ENCODE measurements at regions not wholly inside any gene's neighbourhood (a gene's known extent, or its start where the extent isn't known, plus 50 kb on each side); places are given as distances from the start of the nearest gene placed in this dataset.
A peak's percentile ranks its signal among the peaks of the same experiment; 100 is the strongest.
"Not testable (repeated sequence)": the region's sequence is repeated elsewhere in the genome, so short reads cannot be mapped to it uniquely, and the experiment has no call there.

GRCh38 chr5:124941051-124942049 lies 194.9 kb upstream of the ZNF608 start:
- intact Hi-C loops (cut with DNase I, micrococcal nuclease), result no loop called here
- no peak for ATAC-seq
- no peak for DNase-seq

DNA sequence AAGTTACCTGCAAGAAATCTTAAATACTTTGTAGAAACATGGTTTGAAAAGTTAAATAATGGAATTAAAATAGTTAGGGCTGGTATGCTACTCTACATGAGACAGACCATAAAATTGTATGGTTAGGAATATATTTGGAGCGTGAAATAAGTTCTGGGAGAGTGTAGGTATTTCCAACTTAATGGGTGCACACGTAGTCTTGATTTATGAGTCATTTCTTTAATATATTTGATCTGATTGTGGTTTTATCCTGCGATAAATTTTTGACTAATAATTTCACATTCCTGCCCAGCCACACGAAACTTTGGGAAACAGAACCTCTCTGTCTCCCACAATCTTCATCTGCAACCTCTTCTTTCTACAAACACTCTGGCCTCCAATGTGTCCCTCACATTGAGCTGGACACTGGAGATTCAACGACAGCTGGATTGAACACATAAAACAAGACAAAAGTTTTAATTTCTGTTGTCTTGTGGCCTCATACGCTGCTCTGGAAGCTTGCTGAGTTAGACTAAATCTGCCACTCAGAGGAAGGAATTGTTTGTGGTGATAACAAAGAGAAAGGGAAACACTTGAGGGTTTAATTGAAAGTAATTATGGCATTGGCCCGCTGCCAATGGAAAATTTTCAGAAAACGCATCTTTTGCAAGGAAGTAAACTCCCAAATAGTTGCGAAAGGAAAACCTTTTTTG lies 201.8 kb upstream of the ZNF608 start:
- intact Hi-C loops (cut with DNase I, micrococcal nuclease), result no loop called here
- DNase-seq (no peak), ATAC-seq (no peak)

GRCh38 chr5:124948754-124949275 lies 202.4 kb upstream of the ZNF608 start:
- no peak for ATAC-seq
- no peak for DNase-seq
- intact Hi-C loops (cut with DNase I, micrococcal nuclease), result no loop called here

GRCh38 chr5:124949862-124950261 lies 203.4 kb upstream of the ZNF608 start:
- DNase-seq, result no peak
- intact Hi-C loops (cut with DNase I, micrococcal nuclease), result no loop called here
- no peak for ATAC-seq

- intact Hi-C loops (cut with DNase I, micrococcal nuclease), result no loop called here
- DNase-seq, result no peak
- no peak for ATAC-seq
Observed at GRCh38 chr5:124951105-124951504, 204.7 kb upstream of the ZNF608 start.

DNA sequence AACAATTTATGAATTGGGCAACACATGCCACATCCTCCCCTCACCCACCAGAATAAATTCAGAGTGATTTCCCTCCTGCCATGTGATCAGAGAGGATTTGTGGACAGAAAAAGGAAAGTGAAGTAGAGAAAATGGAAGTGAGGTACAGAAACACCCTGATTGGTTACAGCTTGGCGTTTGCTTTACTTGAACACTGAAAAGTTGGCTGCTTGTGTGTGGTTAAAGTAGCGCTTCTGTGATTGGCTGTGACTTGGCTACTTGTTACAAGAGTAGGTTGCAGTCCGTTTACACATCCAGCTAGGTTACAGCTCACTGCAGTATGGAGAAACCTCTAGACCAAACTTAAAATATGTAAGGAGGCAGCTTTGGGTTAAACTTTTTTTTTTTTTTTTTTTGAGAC lies 205.2 kb upstream of the ZNF608 start:
- no peak for ATAC-seq
- intact Hi-C loops (cut with DNase I, micrococcal nuclease), result no loop called here
- DNase-seq, result no peak

- intact Hi-C loops (cut with DNase I, micrococcal nuclease), result no loop called here
- ATAC-seq, result no peak
- DNase-seq, result peak in 1 of 2 donors; percentile 36
Observed at GRCh38 chr5:124952079-124952478, 205.6 kb upstream of the ZNF608 start.

DNA sequence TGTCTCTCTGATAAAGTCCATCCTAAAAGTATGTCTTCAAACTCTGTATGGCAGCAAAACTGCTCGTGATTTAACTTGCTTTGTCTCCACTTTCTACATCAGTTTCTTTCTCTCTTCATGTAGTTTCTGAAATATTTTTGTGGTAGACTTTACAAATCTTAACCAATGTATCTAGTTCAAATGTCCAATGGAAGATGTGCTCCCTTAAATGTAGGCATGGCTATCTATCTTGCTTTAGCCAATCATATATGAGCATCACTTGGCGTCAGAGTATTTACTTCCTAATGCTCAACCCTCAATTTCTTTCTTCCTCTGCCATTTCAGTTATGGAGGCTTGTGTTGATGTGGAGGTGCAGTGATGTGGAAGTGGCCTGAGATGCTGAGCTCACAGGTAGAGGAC lies 206.1 kb upstream of the ZNF608 start:
- DNase-seq (no peak), ATAC-seq (no peak)
- intact Hi-C loops (cut with DNase I, micrococcal nuclease), result no loop called here

- DNase-seq (no peak), ATAC-seq (no peak)
- intact Hi-C loops (cut with DNase I, micrococcal nuclease), result no loop called here
Observed at GRCh38 chr5:124954784-124955183, 208.3 kb upstream of the ZNF608 start.

DNA sequence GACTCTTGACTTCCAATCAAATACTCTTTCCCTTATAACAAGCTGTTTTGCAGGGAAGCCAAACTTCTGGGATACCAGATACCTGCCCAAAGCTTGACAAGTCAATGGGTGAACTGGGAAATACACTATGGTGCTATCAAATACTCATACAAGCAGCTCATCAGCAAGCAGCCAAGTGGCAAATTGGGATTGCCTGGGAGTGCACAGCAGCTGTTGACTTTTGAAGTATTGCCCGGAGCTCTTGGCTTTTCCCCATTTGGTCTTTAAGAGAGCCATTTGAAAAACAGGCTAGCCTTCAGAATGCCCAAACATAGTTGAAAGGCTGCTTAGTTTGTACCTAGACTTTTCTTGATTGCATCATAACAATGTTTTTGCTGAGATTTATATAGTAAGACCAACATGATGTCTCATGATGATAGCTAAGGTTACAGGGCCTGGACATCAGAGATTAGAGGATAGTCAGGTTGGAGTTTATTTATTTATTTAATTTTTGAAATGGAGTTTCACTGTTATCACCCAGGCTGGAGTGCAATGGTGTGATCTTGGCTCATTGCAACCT lies 210.1 kb upstream of the ZNF608 start:
- intact Hi-C loops (cut with DNase I, micrococcal nuclease), result no loop called here
- DNase-seq, result no peak
- no peak for ATAC-seq

DNA sequence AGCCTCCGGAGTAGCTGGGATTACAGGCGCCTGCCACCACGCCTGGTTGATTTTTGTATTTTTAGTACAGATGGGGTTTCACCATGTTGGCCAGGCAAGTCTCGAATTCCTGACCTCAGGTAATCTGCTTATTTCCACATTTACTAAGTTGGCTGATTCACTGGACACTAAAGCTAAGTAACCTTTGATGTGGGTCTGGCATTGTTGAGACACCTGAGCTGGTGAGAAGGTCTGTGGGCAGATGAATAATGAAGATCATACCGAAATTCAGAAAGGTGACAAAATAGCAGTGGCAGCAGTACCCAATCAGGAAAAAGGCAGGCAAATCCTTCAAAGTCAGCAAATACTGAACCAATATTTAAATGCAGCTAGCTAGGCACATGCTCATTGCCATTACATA lies 210.6 kb upstream of the ZNF608 start:
- intact Hi-C loops (cut with DNase I, micrococcal nuclease), result no loop called here
- ATAC-seq, result no peak
- DNase-seq, result no peak

DNA sequence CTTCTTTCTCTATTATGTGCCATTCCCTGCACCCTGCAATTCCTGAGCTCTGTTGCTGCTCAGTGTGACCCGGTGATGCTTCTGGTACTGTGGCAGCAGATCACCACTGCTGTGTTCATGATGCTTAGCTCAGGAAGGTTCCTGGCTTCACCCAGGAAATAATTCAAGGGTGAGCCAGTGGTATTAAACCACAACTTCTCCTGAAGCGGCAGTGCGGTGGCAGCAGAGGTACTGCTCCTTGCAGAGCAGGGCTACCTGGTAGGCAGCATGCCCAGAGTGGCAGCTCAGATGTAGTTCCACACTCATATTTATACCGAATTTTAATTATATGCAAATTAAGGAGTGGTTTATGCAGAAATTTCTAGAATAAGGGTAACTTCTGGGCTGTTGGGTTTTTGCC lies 213.8 kb upstream of the ZNF608 start:
- ATAC-seq (no peak), DNase-seq (no peak)
- intact Hi-C loops (cut with DNase I, micrococcal nuclease), result no loop called here

- no peak for DNase-seq
- intact Hi-C loops (cut with DNase I, micrococcal nuclease), result no loop called here
- ATAC-seq, result no peak
Observed at GRCh38 chr5:124961521-124961920, 215.1 kb upstream of the ZNF608 start.

DNA sequence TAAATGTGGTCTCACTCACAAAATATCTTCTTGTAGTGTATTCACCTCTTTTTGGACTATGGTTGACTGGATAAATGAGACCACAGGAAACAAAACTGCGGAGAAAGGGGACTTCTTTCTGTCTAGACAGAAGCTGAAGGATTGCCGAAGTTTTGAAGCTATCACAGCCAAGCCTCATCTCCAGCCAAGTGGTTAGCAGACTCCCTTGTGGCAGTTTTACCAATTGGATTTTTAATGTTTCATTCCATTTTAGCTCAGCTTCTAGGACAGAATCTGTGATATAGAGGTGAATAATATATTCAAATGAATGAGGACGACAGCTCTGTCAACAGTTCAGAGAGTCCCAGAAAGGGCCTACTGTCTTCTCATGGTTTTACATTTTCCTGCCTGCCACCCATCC lies 215.7 kb upstream of the ZNF608 start:
- no peak for ATAC-seq
- intact Hi-C loops (cut with DNase I, micrococcal nuclease), result no loop called here
- DNase-seq, result no peak

GRCh38 chr5:124962735-124963134 lies 216.3 kb upstream of the ZNF608 start:
- intact Hi-C loops (cut with DNase I, micrococcal nuclease), result no loop called here
- DNase-seq, result no peak
- ATAC-seq, result no peak

GRCh38 chr5:124963236-124963919 lies 216.9 kb upstream of the ZNF608 start:
- intact Hi-C loops (cut with DNase I, micrococcal nuclease), result no loop called here
- DNase-seq (no peak), ATAC-seq (no peak)

GRCh38 chr5:124966741-124967140 lies 220.3 kb upstream of the ZNF608 start:
- intact Hi-C loops (cut with DNase I, micrococcal nuclease), result not testable (repeated sequence)

GRCh38 chr5:124970381-124970780 lies 223.9 kb upstream of the ZNF608 start:
- DNase-seq; ATAC-seq; intact Hi-C loops (cut with DNase I, micrococcal nuclease): not testable (repeated sequence)

More at GRCh38 chr5:124966741-124967140, 220.3 kb upstream of the ZNF608 start:
- DNase-seq, ATAC-seq: not testable (repeated sequence)

DNA sequence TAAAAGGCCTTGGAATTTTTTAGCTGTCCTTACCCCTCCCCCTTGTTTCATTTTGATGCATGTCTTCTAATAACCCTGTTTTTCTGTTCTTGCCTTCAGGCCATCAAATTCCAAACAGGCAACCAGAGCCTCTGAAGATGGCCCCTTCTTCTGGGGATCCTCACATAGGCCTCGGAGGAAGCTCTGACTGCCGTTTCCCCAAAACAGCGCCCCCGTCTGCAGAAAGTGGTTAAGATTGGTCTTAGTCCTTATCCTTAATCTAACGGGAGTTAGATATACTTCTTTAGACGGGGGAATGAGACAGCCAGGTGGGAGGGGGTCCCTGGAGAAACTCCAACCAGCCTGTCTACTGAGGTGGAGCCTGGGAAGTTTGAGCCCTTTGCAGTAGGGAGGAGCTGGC lies 226.3 kb upstream of the ZNF608 start:
- ATAC-seq (no peak), DNase-seq (no peak)
- intact Hi-C loops (cut with DNase I, micrococcal nuclease), result no loop called here

All from left colon (tissue), 2 donors.